ENCODE measurements at regions not wholly inside any gene's neighbourhood (a gene's known extent, or its start where the extent isn't known, plus 50 kb on each side); places are given as distances from the start of the nearest gene placed in this dataset.

GRCh38 chr12:114873656-114874055 is 189.7 kb upstream of the TBX3 start:
- TF ChIP-seq YY1 (IDR thresholded peaks at IDR 0.05; ENCODE audit: insufficient read depth, insufficient read length) (no peak), ZNF274 (IDR thresholded peaks at IDR 0.05; ENCODE audit: low read depth, low read length) (no peak), SUZ12 (IDR thresholded peaks at IDR 0.05; ENCODE audit: extremely low read depth, insufficient read depth, insufficient read length) (no peak)

All from NT2/D1 (cell line).